H1 (cell line): ENCODE measurements at regions not wholly inside any gene's neighbourhood (a gene's known extent, or its start where the extent isn't known, plus 50 kb on each side); places are given as distances from the start of the nearest gene placed in this dataset.

Experiments used
- CTCF ChIA-PET: fragments of 300-600 bp; sonication (Branson Sonifier 250); formaldehyde crosslinking; loops from one replicate; lab custom pipeline; 2021; ENCODE audit not compliant: partially characterized antibody; lab: Charles Lee
- POLR2A ChIA-PET: fragments of 300-600 bp; sonication (Branson Sonifier 250); formaldehyde crosslinking; loops from one replicate; lab custom pipeline; 2021; ENCODE audit warnings: inconsistent platforms; ENCODE audit not compliant: partially characterized antibody; lab: Charles Lee
- DNase-seq, 2 experiments: peaks; one replicate each; pipeline versions ENCODE4 v3.0.0 to v3.0.0-alpha.2; 2010 to 2022; ENCODE audit warnings: low spot score in 2 of 2, low read depth in 1 of 2, mixed read lengths in 1 of 2
- FAIRE-seq: peaks from 2 replicates; lab custom pipeline; 2011; peaks lifted over from hg19 to GRCh38; lab: Jason Lieb, UNC
- H2AFZ ChIP-seq: 2 replicates; pipeline ENCODE4 v1.8.1; 2012; ENCODE audit warnings: low read length, inconsistent platforms
- H2AK5ac ChIP-seq: 2 replicates; pipeline ENCODE4 v1.6.1; 2013; ENCODE audit warnings: low read depth, low read length
- H2BK120ac ChIP-seq: replicated peaks from 2 replicates; pipeline ENCODE3; 2013; ENCODE audit warnings: low read depth, low read length, inconsistent platforms
- H2BK12ac ChIP-seq: 2 replicates; pipeline ENCODE4 v1.6.1; 2013; ENCODE audit warnings: low read depth, low read length
- H2BK15ac ChIP-seq: 2 replicates; pipeline ENCODE4 v1.6.1; 2013; ENCODE audit warnings: low read length
- H2BK20ac ChIP-seq: 2 replicates; pipeline ENCODE4 v1.6.1; 2013; ENCODE audit warnings: low read length
- H2BK5ac ChIP-seq: 2 replicates; pipeline ENCODE4 v1.6.1; 2013; ENCODE audit warnings: low read depth, low read length
- H3K14ac ChIP-seq: 2 replicates; pipeline ENCODE4 v1.6.1; 2013; ENCODE audit warnings: inconsistent platforms; ENCODE audit not compliant: insufficient read length
- H3K18ac ChIP-seq: 2 replicates; pipeline ENCODE4 v1.6.1; 2013; ENCODE audit warnings: low read length; ENCODE audit errors: extremely low read depth
- H3K23ac ChIP-seq: 2 replicates; pipeline ENCODE4 v1.6.1; 2013; ENCODE audit warnings: inconsistent platforms; ENCODE audit not compliant: insufficient read length
- H3K23me2 ChIP-seq: 2 replicates; pipeline ENCODE4 v1.6.1; 2013; ENCODE audit warnings: low read depth, low read length
- H3K27ac ChIP-seq: 2 replicates; pipeline ENCODE4 v1.6.1; 2011; ENCODE audit warnings: low read depth, low read length, inconsistent platforms
- H3K27me3 ChIP-seq, 4 experiments: replicated peaks in 1 of 4; 1 replicate in 1 of 4; 2 replicates in 3 of 4; pipeline versions ENCODE4 v1.6.1 to v1.8.1; 2011 to 2013; ENCODE audit warnings: low read length in 3 of 4, mild to moderate bottlenecking in 3 of 4, inconsistent platforms in 2 of 4, mixed read lengths in 2 of 4, moderate library complexity in 1 of 4; ENCODE audit not compliant: control insufficient read depth in 3 of 4, insufficient read depth in 3 of 4; ENCODE audit errors: extremely low read depth in 1 of 4
- H3K36me3 ChIP-seq, 4 experiments: 2 replicates each; pipeline versions ENCODE4 v1.6.1 to v1.8.1; 2011 to 2013; ENCODE audit warnings: mild to moderate bottlenecking in 4 of 4, low read length in 3 of 4, moderate library complexity in 2 of 4, control low read depth in 1 of 4, inconsistent platforms in 1 of 4; ENCODE audit not compliant: insufficient read depth in 4 of 4, control insufficient read depth in 2 of 4
- H3K4ac ChIP-seq: replicated peaks from 2 replicates; pipeline ENCODE3; 2013; ENCODE audit warnings: low read length, low read depth, mixed read lengths, inconsistent platforms; ENCODE audit not compliant: insufficient read length
- H3K4me1 ChIP-seq, 4 experiments: replicated peaks in 1 of 4; 1 replicate in 1 of 4; 2 replicates in 3 of 4; pipeline versions ENCODE4 v1.6.1 to v1.8.1; 2011 to 2013; ENCODE audit warnings: low read length in 3 of 4, inconsistent platforms in 2 of 4, mixed read lengths in 1 of 4; ENCODE audit not compliant: insufficient read depth in 4 of 4, control insufficient read depth in 3 of 4
- H3K4me2 ChIP-seq, 2 experiments: 2 replicates each; pipeline versions ENCODE4 v1.6.1 to v1.8.1; 2011 to 2013; ENCODE audit warnings: low read depth in 2 of 2, low read length in 2 of 2, control low read depth in 1 of 2, inconsistent platforms in 1 of 2, mild to moderate bottlenecking in 1 of 2; ENCODE audit not compliant: insufficient read depth in 1 of 2
- H3K4me3 ChIP-seq, 4 experiments: fragments of 200-600, 300-600 bp in 1 of 4; sonication (generic), shearing (Covaris generic), sonication (Bioruptor Twin) in 1 of 4; 2 replicates each; pipeline versions ENCODE4 v1.5.1 to v1.8.1; 2011 to 2016; ENCODE audit warnings: low read length in 4 of 4, low read depth in 3 of 4, control low read depth in 2 of 4, inconsistent platforms in 2 of 4, mild to moderate bottlenecking in 2 of 4, mixed read lengths in 1 of 4, moderate library complexity in 1 of 4; ENCODE audit not compliant: insufficient read depth in 2 of 4; ENCODE audit errors: extremely low read depth in 1 of 4
- H3K56ac ChIP-seq: replicated peaks from 2 replicates; pipeline ENCODE3; 2013; ENCODE audit warnings: low read depth, mild to moderate bottlenecking, mixed read lengths, low read length, inconsistent platforms; ENCODE audit not compliant: insufficient read length
- H3K79me1 ChIP-seq: 2 replicates; pipeline ENCODE4 v1.6.1; 2013; ENCODE audit warnings: low read depth, low read length, control low read depth
- H3K79me2 ChIP-seq, 2 experiments: 2 replicates each; pipeline versions ENCODE4 v1.6.1 to v1.8.1; 2012 to 2013; ENCODE audit warnings: low read length in 2 of 2, mild to moderate bottlenecking in 2 of 2, inconsistent platforms in 1 of 2; ENCODE audit not compliant: insufficient read depth in 2 of 2, control insufficient read depth in 1 of 2
- H3K9ac ChIP-seq, 4 experiments: replicated peaks in 1 of 4; 1 replicate in 1 of 4; 2 replicates in 3 of 4; pipeline versions ENCODE4 v1.6.1 to v1.8.1; 2011 to 2013; ENCODE audit warnings: low read depth in 3 of 4, low read length in 3 of 4, control low read depth in 2 of 4, mild to moderate bottlenecking in 2 of 4, moderate library complexity in 2 of 4, inconsistent platforms in 1 of 4; ENCODE audit errors: extremely low read depth in 1 of 4
- H3K9me3 ChIP-seq, 2 experiments: 2 replicates each; pipeline versions ENCODE4 v1.6.1 to v1.8.1; 2012 to 2013; ENCODE audit warnings: mild to moderate bottlenecking in 2 of 2, moderate library complexity in 2 of 2, control low read depth in 1 of 2, inconsistent platforms in 1 of 2, low read depth in 1 of 2, low read length in 1 of 2, mixed read lengths in 1 of 2; ENCODE audit not compliant: insufficient read depth in 2 of 2
- H4K20me1 ChIP-seq, 2 experiments: replicated peaks in 1 of 2; 2 replicates each; pipeline versions ENCODE3 to v1.8.1; 2011 to 2013; ENCODE audit warnings: inconsistent platforms in 2 of 2, low read length in 2 of 2, mild to moderate bottlenecking in 1 of 2; ENCODE audit not compliant: insufficient read depth in 2 of 2, control insufficient read depth in 1 of 2
- H4K5ac ChIP-seq: 2 replicates; pipeline ENCODE4 v1.6.1; 2013; ENCODE audit warnings: low read length, low read depth, mixed read lengths, inconsistent platforms; ENCODE audit not compliant: insufficient read length
- H4K8ac ChIP-seq: 2 replicates; pipeline ENCODE4 v1.8.0; 2013; ENCODE audit warnings: mild to moderate bottlenecking, moderate library complexity, low read length, inconsistent platforms; ENCODE audit not compliant: insufficient read depth; ENCODE audit errors: extremely low read depth
- H4K91ac ChIP-seq: replicated peaks from 2 replicates; pipeline ENCODE3; 2013; ENCODE audit warnings: low read length, mixed read lengths, inconsistent platforms; ENCODE audit not compliant: insufficient read length
- PHF8 ChIP-seq: fragments of 200-600 bp; sonication (generic); conservative IDR thresholded peaks from 2 replicates; pipeline ENCODE4 v1.7.1; 2012; ENCODE audit warnings: low read depth, mild to moderate bottlenecking, inconsistent platforms, low read length, moderate library complexity
- POLR2AphosphoS5 ChIP-seq: IDR thresholded peaks from 2 replicates; pipeline ENCODE4 v1.6.1; 2011; ENCODE audit warnings: low read depth, low read length
- SP1 ChIP-seq: IDR thresholded peaks from 2 replicates; pipeline ENCODE4 v1.6.1; 2011; ENCODE audit warnings: low read depth, low read length
- YY1 ChIP-seq: IDR thresholded peaks from 2 replicates; pipeline ENCODE4 v1.6.1; 2011; ENCODE audit warnings: low read depth, mild to moderate bottlenecking, low read length
- WGBS, 2 experiments: shearing (Covaris generic) in 1 of 2; methylation state at CpG; one replicate each; pipeline versions ENCODE4 v1.1.6 to v1.1.7; 2013 to 2015; ENCODE audit warnings: low lambda C conversion rate in 2 of 2, mixed read lengths in 2 of 2, inconsistent platforms in 1 of 2, low coverage in 1 of 2, missing lambda C conversion rate in 1 of 2; ENCODE audit not compliant: insufficient replicate concordance in 2 of 2, insufficient coverage in 1 of 2, insufficient read length in 1 of 2; ENCODE audit errors: extremely low coverage in 1 of 2, missing lambda C conversion rate in 1 of 2; 5-methylcytosine and 5-hydroxymethylcytosine counted together

- 90% methylated on average over 7 of the region's 7 CpGs; no CpG with 5 or more reads in 1 of the 2 experiments for WGBS, 2 experiments
- no peak overlapping the region for H2BK15ac ChIP-seq
- H3K4me3 ChIP-seq, result no peak overlapping the region
- H4K8ac ChIP-seq, result no peak overlapping the region
- no peak overlapping the region for H3K23ac ChIP-seq
- H3K4me2 ChIP-seq, result no peak overlapping the region
- no peak overlapping the region for H3K27ac ChIP-seq
- H4K20me1 ChIP-seq, result no peaks in the 10 kb centered on the region
- H2AK5ac ChIP-seq, result no peak overlapping the region
- H2BK12ac ChIP-seq, result peak overlapping the region; percentile 89; the same call in 1 of the 2 replicates
- no peaks in the 10 kb centered on the region for H3K23me2 ChIP-seq
- no peak overlapping the region for H4K5ac ChIP-seq
- H3K9me3 ChIP-seq, result no peaks in the 10 kb centered on the region
- no peak overlapping the region for H3K56ac ChIP-seq
- H4K91ac ChIP-seq, result peak overlapping the region; percentile 55
- CTCF ChIA-PET, result interaction anchor here (0.6 to 1.8 kb wide), 2 partner anchors 10 to 81 kb away, joined by 3 to 5 read pairs; no protein-coding TSS in a partner anchor
- TF ChIP-seq YY1 (no peak), SP1 (no peak), POLR2AphosphoS5 (no peak), PHF8 (no peak)
- FAIRE-seq (no peak), DNase-seq (no peak)
- no peaks in the 10 kb centered on the region for H3K36me3 ChIP-seq
- no peaks in the 10 kb centered on the region for H3K27me3 ChIP-seq
- no peak overlapping the region for H3K18ac ChIP-seq
- peaks cover 0 to 3% (median 1%) of the 10 kb centered on the region in 4 experiments; a peak in 1 of 7 replicates for H3K4me1 ChIP-seq
- no peak overlapping the region for H3K9ac ChIP-seq
- H2BK120ac ChIP-seq, result peak overlapping the region; percentile 48
- no peak overlapping the region for H3K14ac ChIP-seq
- POLR2A ChIA-PET, result no interaction called here
- H2AFZ ChIP-seq, result no peak overlapping the region
- H2BK20ac ChIP-seq, result no peak overlapping the region
- H3K79me1 ChIP-seq, result no peaks in the 10 kb centered on the region
- H2BK5ac ChIP-seq, result no peak overlapping the region
- no peaks in the 10 kb centered on the region for H3K79me2 ChIP-seq
- H3K4ac ChIP-seq, result peak overlapping the region; percentile 33
These were observed 84.7 kb downstream of the HDGFL1 start for GRCh38 chr6:22653980-22654610.
